GM21737 (cell line): ENCODE measurements at regions not wholly inside any gene's neighbourhood (a gene's known extent, or its start where the extent isn't known, plus 50 kb on each side); places are given as distances from the start of the nearest gene placed in this dataset.

Experiments used
- ATAC-seq: cut with Tn5 transposase; IDR thresholded peaks from one replicate; pipeline ENCODE4 v1.9.1; 2021; ENCODE audit warnings: mild to moderate bottlenecking, moderate library complexity; ENCODE audit not compliant: unreplicated experiment

GRCh38 chr15:69782809-69783208 lies 314.9 kb downstream of the TLE3 start:
- no peak for ATAC-seq

- no peak for ATAC-seq
Measured at GRCh38 chr15:69783211-69783610, 314.5 kb downstream of the TLE3 start.

- ATAC-seq: no peak
Measured at GRCh38 chr15:69784798-69785566, 312.7 kb downstream of the TLE3 start.

- no peak for ATAC-seq
Measured at GRCh38 chr15:69786136-69786701, 311.5 kb downstream of the TLE3 start.

- no peak for ATAC-seq
Measured at GRCh38 chr15:69787791-69788190, 309.9 kb downstream of the TLE3 start.

- no peak for ATAC-seq
Measured at GRCh38 chr15:69789648-69790393, 307.9 kb downstream of the TLE3 start.

- ATAC-seq: no peak
Measured at GRCh38 chr15:69790632-69791031, 307.1 kb downstream of the TLE3 start.

- ATAC-seq: no peak
Measured at GRCh38 chr15:69792823-69793222, 304.9 kb downstream of the TLE3 start.

- no peak for ATAC-seq
Measured at GRCh38 chr15:69793431-69793780, 304.3 kb downstream of the TLE3 start.

- no peak for ATAC-seq
Measured at GRCh38 chr15:69793781-69794451, 303.8 kb downstream of the TLE3 start.

GRCh38 chr15:69794645-69795469 lies 302.9 kb downstream of the TLE3 start:
- no peak for ATAC-seq

GRCh38 chr15:69795601-69796000 lies 302.1 kb downstream of the TLE3 start:
- no peak for ATAC-seq

- no peak for ATAC-seq
Measured at GRCh38 chr15:69797051-69797595, 300.6 kb downstream of the TLE3 start.

- no peak for ATAC-seq
Measured at GRCh38 chr15:69797615-69798014, 300.1 kb downstream of the TLE3 start.

- no peak for ATAC-seq
Measured at GRCh38 chr15:69798481-69799250, 299.1 kb downstream of the TLE3 start.

- ATAC-seq: no peak
Measured at GRCh38 chr15:69801144-69801543, 296.6 kb downstream of the TLE3 start.

- no peak for ATAC-seq
Measured at GRCh38 chr15:69802432-69802831, 295.3 kb downstream of the TLE3 start.

- no peak for ATAC-seq
Measured at GRCh38 chr15:69804786-69805185, 292.9 kb downstream of the TLE3 start.

GRCh38 chr15:69805248-69805953 lies 292.3 kb downstream of the TLE3 start:
- ATAC-seq: no peak
